ACC112 (cell line): ENCODE measurements at regions not wholly inside any gene's neighbourhood (a gene's known extent, or its start where the extent isn't known, plus 50 kb on each side); places are given as distances from the start of the nearest gene placed in this dataset.
"Not testable (repeated sequence)": the region's sequence is repeated elsewhere in the genome, so short reads cannot be mapped to it uniquely, and the experiment has no call there.

Experiments
- H2AFZ ChIP-seq: fragments of 200-600 bp; sonication (generic); one replicate; pipeline ENCODE4 v1.6.0; 2017; ENCODE audit warnings: antibody characterized with exemption, low read length; ENCODE audit not compliant: unreplicated experiment
- H3K27ac ChIP-seq: fragments of 200-600 bp; sonication (generic); 2 replicates; pipeline ENCODE4 v1.5.1; 2014; ENCODE audit warnings: low read depth, mild to moderate bottlenecking, antibody characterized with exemption, low read length, moderate library complexity
- H3K27me3 ChIP-seq: fragments of 200-600 bp; sonication (generic); 2 replicates; pipeline ENCODE4 v1.6.1; 2014; ENCODE audit warnings: mild to moderate bottlenecking, antibody characterized with exemption, low read length, moderate library complexity, mixed read lengths; ENCODE audit not compliant: insufficient read depth
- H3K36me3 ChIP-seq: fragments of 200-600 bp; sonication (generic); 2 replicates; pipeline ENCODE4 v1.6.1; 2016; ENCODE audit warnings: mild to moderate bottlenecking, antibody characterized with exemption, low read length, moderate library complexity, mixed read lengths; ENCODE audit not compliant: insufficient read depth
- H3K4me1 ChIP-seq: fragments of 200-600 bp; sonication (generic); one replicate; pipeline ENCODE4 v1.6.1; 2016; ENCODE audit warnings: low read length, mixed read lengths; ENCODE audit not compliant: insufficient read depth, unreplicated experiment, control insufficient read depth
- H3K4me3 ChIP-seq: fragments of 200-600 bp; sonication (generic); 2 replicates; pipeline ENCODE4 v1.5.1; 2014; ENCODE audit warnings: mild to moderate bottlenecking, low read depth, low read length
- H3K79me2 ChIP-seq: fragments of 200-600 bp; sonication (generic); one replicate; pipeline ENCODE4 v1.6.0; 2016; ENCODE audit warnings: low read length; ENCODE audit not compliant: control insufficient read depth, unreplicated experiment, insufficient read depth

- no peaks in the 10 kb centered on the region for H3K79me2 ChIP-seq
- H2AFZ ChIP-seq, result no peak overlapping the region
- no peak overlapping the region for H3K27ac ChIP-seq
- no peaks in the 10 kb centered on the region for H3K4me1 ChIP-seq
- H3K36me3 ChIP-seq, result no peaks in the 10 kb centered on the region
- no peak overlapping the region for H3K4me3 ChIP-seq
- no peaks in the 10 kb centered on the region for H3K27me3 ChIP-seq
These were observed 185.1 kb downstream of the ETNK1 start for GRCh38 chr12:22810036-22810435.

DNA sequence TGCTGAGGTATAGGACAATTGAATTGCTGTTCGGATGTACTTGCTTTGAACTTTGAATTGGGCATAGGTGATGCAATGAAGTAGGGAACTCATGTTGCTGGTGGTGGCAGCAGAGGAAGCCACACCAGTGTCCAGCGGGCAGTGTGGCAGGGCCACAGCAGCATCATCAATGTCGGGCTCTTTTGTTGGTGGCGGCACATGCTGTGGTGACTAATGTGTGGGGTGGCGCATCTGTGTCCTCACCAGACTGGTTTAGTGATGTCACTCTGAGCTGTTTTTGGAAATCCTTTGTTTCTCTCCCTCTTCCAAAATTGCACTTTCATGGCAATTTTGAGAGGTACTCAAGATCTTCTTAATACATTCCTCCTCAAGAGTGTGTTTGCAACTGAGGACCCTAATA is 187.6 kb downstream of the ETNK1 start:
- Histone ChIP-seq H3K36me3 (no peaks in the 10 kb centered on the region), H2AFZ (no peak overlapping the region)

GRCh38 chr12:22821985-22822384 is 197.0 kb downstream of the ETNK1 start:
- Histone ChIP-seq H3K4me1 (no peaks in the 10 kb centered on the region), H2AFZ (no peak overlapping the region), H3K36me3 (no peaks in the 10 kb centered on the region), H3K27me3 (no peaks in the 10 kb centered on the region), H3K79me2 (no peaks in the 10 kb centered on the region), H3K4me3 (no peak overlapping the region), H3K27ac (no peak overlapping the region)

More for the DNA sequence above, 187.6 kb downstream of the ETNK1 start:
- Histone ChIP-seq H3K79me2 (no peaks in the 10 kb centered on the region), H3K27me3 (no peaks in the 10 kb centered on the region), H3K4me1 (no peaks in the 10 kb centered on the region), H3K4me3 (no peak overlapping the region), H3K27ac (no peak overlapping the region)

GRCh38 chr12:22826026-22826425 is 201.1 kb downstream of the ETNK1 start:
- H3K4me3 ChIP-seq, result no peak overlapping the region
- no peak overlapping the region for H2AFZ ChIP-seq
- H3K27ac ChIP-seq, result no peak overlapping the region
- no peaks in the 10 kb centered on the region for H3K4me1 ChIP-seq
- H3K27me3 ChIP-seq, result no peaks in the 10 kb centered on the region
- H3K79me2 ChIP-seq, result no peaks in the 10 kb centered on the region
- H3K36me3 ChIP-seq, result no peaks in the 10 kb centered on the region

DNA sequence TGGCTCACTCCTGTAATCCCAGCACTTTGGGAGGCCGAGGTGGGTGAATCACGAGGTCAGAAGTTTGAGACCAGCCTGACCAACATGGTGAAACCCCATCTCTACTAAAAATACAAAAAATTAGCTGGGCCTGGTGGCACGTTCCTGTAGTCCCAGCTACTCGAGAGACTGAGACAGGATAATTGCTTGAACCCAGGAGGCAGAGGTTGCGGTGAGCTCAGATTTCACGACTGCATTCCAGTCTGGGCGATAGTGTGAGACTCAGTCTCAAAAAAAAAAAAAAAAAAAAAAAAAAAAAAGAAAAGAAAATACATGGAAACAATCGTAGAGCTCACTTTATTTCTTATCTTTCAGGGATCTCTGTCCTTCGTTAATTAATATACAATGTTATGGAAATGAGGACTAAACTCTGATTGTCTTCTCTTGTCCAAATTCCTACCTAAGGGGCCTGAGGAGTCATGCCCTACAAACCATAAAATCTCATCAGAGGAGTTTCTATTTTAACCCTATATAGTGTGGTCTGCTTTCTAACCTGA is 201.5 kb downstream of the ETNK1 start:
- not testable (repeated sequence) for H3K27ac ChIP-seq, H2AFZ ChIP-seq, H3K36me3 ChIP-seq, H3K27me3 ChIP-seq, H3K79me2 ChIP-seq, H3K4me3 ChIP-seq, H3K4me1 ChIP-seq

DNA sequence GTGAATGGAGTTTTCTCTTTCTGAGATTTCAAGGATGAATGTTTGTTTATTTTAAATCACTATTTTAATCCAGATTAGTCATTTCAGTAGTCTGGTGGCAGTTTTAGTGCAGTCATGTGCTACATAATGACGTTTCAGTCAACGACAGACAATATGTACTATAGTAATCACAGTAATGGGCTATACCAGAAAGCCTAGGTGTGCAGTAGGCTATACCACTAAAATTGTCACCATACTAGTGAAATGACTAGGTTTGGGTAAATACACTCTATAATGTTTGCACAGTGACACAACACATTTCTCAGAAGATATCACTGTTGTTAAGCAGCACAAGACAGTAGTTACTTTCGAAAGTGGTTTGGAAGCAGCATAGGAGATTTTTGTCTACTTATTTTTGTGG is 203.1 kb downstream of the ETNK1 start:
- Histone ChIP-seq H3K79me2 (no peaks in the 10 kb centered on the region), H3K4me3 (no peak overlapping the region), H2AFZ (no peak overlapping the region), H3K27me3 (no peaks in the 10 kb centered on the region), H3K36me3 (no peaks in the 10 kb centered on the region), H3K27ac (no peak overlapping the region), H3K4me1 (no peaks in the 10 kb centered on the region)

DNA sequence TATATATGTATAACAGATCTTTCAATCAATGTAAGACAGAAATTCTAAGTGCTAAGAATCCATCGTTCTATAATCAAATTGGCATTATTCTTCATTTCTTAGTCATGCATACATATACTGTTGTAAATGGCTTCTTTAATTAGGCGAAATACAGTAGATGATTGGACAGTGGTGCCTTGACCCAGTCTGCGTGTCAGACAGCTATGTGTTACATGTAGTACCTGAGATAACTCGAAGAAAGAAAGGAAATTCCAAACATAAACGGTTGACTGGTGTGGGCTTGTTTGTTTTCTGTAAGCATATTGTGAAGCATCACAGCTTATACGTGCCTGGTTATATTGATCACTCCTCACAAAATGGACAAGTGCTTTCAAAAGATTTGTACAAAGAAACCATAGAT is 210.5 kb downstream of the ETNK1 start:
- no peaks in the 10 kb centered on the region for H3K36me3 ChIP-seq
- no peaks in the 10 kb centered on the region for H3K4me1 ChIP-seq
- H3K27ac ChIP-seq, result no peak overlapping the region
- no peaks in the 10 kb centered on the region for H3K79me2 ChIP-seq
- H3K27me3 ChIP-seq, result no peaks in the 10 kb centered on the region
- no peak overlapping the region for H2AFZ ChIP-seq
- H3K4me3 ChIP-seq, result no peak overlapping the region

DNA sequence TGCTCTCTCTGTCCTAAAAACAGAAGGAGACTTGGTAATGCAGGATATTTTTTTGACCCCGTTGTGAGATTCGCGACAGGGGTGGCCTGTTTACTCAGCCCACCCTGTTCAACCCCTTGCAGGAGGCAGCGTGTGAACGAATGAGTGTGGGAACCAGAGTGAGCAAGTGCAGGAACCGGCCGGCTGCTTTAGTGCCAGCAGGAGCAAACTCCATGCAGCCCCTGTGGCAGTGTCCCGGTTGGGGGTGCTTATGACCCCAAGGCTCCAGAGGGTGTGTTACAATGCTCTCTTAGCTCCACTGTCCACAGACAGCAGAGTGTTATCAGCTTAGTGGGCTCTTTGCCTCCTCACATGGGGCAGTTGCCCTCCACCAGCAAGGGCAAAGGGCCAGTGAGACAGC is 225.2 kb downstream of the ETNK1 start:
- Histone ChIP-seq H3K36me3 (no peaks in the 10 kb centered on the region), H3K4me1 (no peaks in the 10 kb centered on the region), H3K4me3 (no peak overlapping the region), H3K79me2 (no peaks in the 10 kb centered on the region), H2AFZ (no peak overlapping the region), H3K27ac (no peak overlapping the region), H3K27me3 (peaks cover 12% of the 10 kb centered on the region)

GRCh38 chr12:22851532-22851931 is 226.6 kb downstream of the ETNK1 start:
- Histone ChIP-seq H2AFZ (no peak overlapping the region), H3K36me3 (no peaks in the 10 kb centered on the region), H3K79me2 (no peaks in the 10 kb centered on the region), H3K4me1 (no peaks in the 10 kb centered on the region), H3K4me3 (no peak overlapping the region), H3K27ac (no peak overlapping the region), H3K27me3 (peaks cover 13% of the 10 kb centered on the region)

GRCh38 chr12:22855456-22855855 is 230.5 kb downstream of the ETNK1 start:
- Histone ChIP-seq H2AFZ (no peak overlapping the region), H3K27ac (no peak overlapping the region), H3K79me2 (no peaks in the 10 kb centered on the region), H3K27me3 (peaks cover 13% of the 10 kb centered on the region), H3K36me3 (no peaks in the 10 kb centered on the region), H3K4me3 (no peak overlapping the region), H3K4me1 (no peaks in the 10 kb centered on the region)

DNA sequence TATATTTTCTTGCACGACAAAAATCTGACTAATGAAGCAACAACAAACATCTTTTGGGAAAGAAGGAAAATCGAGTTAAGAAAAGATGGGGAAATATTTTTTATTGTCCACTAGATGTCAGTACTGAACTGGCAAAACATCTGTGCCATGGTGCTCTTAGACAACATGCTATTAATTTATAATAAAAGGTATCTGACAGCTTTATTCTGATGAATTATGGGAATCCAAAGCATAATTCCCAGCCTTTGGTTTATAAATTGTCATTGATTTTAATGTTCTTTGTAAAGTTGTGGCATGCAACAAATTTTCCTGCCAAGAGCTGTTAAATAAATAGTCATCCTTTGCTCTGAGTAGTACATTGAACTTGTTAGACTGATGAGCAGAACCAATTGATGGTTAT is 231.2 kb downstream of the ETNK1 start:
- no peak overlapping the region for H2AFZ ChIP-seq
- no peaks in the 10 kb centered on the region for H3K4me1 ChIP-seq
- no peak overlapping the region for H3K27ac ChIP-seq
- no peaks in the 10 kb centered on the region for H3K79me2 ChIP-seq
- no peak overlapping the region for H3K4me3 ChIP-seq
- H3K36me3 ChIP-seq, result no peaks in the 10 kb centered on the region
- peaks cover 13% of the 10 kb centered on the region for H3K27me3 ChIP-seq
